Psoas muscle (tissue), 7 donors: ENCODE measurements at regions not wholly inside any gene's neighbourhood (a gene's known extent, or its start where the extent isn't known, plus 50 kb on each side); places are given as distances from the start of the nearest gene placed in this dataset.
A peak's percentile ranks its signal among the peaks of the same experiment; 100 is the strongest.
"Not testable (repeated sequence)": the region's sequence is repeated elsewhere in the genome, so short reads cannot be mapped to it uniquely, and the experiment has no call there.

Source experiments
- ATAC-seq, 4 donors: fragments of 200-7000 bp; cut with Tn5 transposase; one replicate each; pipeline ENCODE4 v1.9.1; 2020; ENCODE audit warnings: moderate library complexity in 3 of 4, mild to moderate bottlenecking in 2 of 4
- DNase-seq, 2 donors: peaks; one replicate each; pipeline ENCODE4 v3.0.0-alpha.2; 2020
- H3K27ac ChIP-seq: fragments of 200-600 bp; one replicate; pipeline ENCODE4 v1.8.0; 2022
- H3K27me3 ChIP-seq, 3 donors: fragments of 200-600 bp in 1 of 3; one replicate each; pipeline versions ENCODE4 v1.6.1 to v1.8.0; 2013 to 2022; ENCODE audit warnings: low read length in 2 of 3, mild to moderate bottlenecking in 2 of 3, moderate library complexity in 1 of 3; ENCODE audit not compliant: insufficient read depth in 3 of 3
- H3K36me3 ChIP-seq, 2 donors: fragments of 200-600 bp in 1 of 2; one replicate each; pipeline versions ENCODE4 v1.6.1 to v1.8.0; 2013 to 2022; ENCODE audit warnings: low read depth in 1 of 2, mild to moderate bottlenecking in 1 of 2, moderate library complexity in 1 of 2; ENCODE audit not compliant: insufficient read depth in 1 of 2
- H3K4me1 ChIP-seq: fragments of 200-600 bp; one replicate; pipeline ENCODE4 v1.8.0; 2022
- H3K4me3 ChIP-seq: fragments of 200-600 bp; one replicate; pipeline ENCODE4 v1.8.0; 2022; ENCODE audit warnings: mild to moderate bottlenecking
- H3K9me3 ChIP-seq: fragments of 200-600 bp; one replicate; pipeline ENCODE4 v1.8.0; 2022
- CTCF ChIP-seq: fragments of 200-600 bp; IDR thresholded peaks from one replicate; pipeline ENCODE4 v1.8.0; 2022; ENCODE audit warnings: antibody characterized with exemption
- WGBS, 3 donors: extraction: QIAGEN DNeasy Blood & Tissue Kit; methylation state at CpG; one replicate each; pipeline versions ENCODE4 v1.1.6 to v1.1.7; 2013; 5-methylcytosine and 5-hydroxymethylcytosine counted together
- intact Hi-C, 2 donors: fragments of 100-400 bp; cut with DNase I; formaldehyde crosslinking; loops; one replicate each; pipeline versions ENCODE4 v1.11.0 to v1.14.2; 2022
- donor health status: healthy with polysubstance abuse.
- donor health status: DM: no; HTN: no; CAD: no; lungs with moderate emphysema.
- donor health status: Bipolar disorder and iron deficiency.
- donor health status: healthy.
- donor health status: DM: yes; HTN: yes; CAD: no.
- donor health status: DM: no; HTN: no; CAD: no.
- donor health status: DM: yes; HTN: yes; CAD: no.

GRCh38 chr10:30686708-30687107 is 57.2 kb upstream of the LYZL2 start:
- WGBS, 3 donors, result 64 to 74% (median 66%) methylated on average over 3 of the region's 3 CpGs
- no peak overlapping the region for H3K4me3 ChIP-seq
- no peaks in the 10 kb centered on the region for H3K9me3 ChIP-seq
- H3K27ac ChIP-seq, result no peak overlapping the region
- no peaks in the 10 kb centered on the region for H3K4me1 ChIP-seq
- no peak for DNase-seq
- peaks cover 0 to 17% (median 1%) of the 10 kb centered on the region in 3 donors for H3K27me3 ChIP-seq
- intact Hi-C loops, result loop anchor here in 1 of 2 donors (10.0 kb wide), 1 partner anchor 1192 kb away; no protein-coding TSS in a partner anchor
- no peak for ATAC-seq
- TF ChIP-seq CTCF, result no peak
- H3K36me3 ChIP-seq, result no peaks in the 10 kb centered on the region

DNA sequence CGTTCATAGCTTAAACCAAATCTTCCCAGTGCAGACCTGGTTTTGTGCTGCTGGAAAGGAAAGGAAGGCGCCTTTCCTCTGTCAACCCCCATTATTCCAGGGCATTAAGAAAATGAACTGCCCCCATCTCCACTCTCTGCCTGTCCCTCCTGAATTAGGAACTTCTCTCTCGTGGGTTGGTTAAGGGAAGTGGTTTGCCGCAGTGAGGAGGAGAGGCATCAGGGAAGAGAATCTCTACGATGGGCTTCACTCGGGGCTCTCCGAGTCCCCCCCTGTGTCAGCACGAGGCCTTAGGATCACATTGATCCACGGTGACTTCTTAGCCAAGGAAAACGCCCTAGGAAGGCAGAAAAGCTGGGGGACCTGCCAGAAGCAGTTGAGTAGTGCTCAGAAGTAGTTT is 53.9 kb upstream of the LYZL2 start:
- Histone ChIP-seq H3K36me3 (no peaks in the 10 kb centered on the region), H3K27ac (no peak overlapping the region), H3K4me3 (no peak overlapping the region), H3K9me3 (no peaks in the 10 kb centered on the region), H3K27me3 (peaks cover 0 to 8% (median 0%) of the 10 kb centered on the region in 3 donors), H3K4me1 (no peaks in the 10 kb centered on the region)
- 78 to 89% (median 83%) methylated on average over 10 of the region's 10 CpGs for WGBS, 3 donors
- no peak for DNase-seq
- no peak for ATAC-seq
- intact Hi-C loops, result loop anchor here in 1 of 2 donors (10.0 kb wide), 1 partner anchor 1189 kb away; no protein-coding TSS in a partner anchor
- no peak for TF ChIP-seq CTCF

DNA sequence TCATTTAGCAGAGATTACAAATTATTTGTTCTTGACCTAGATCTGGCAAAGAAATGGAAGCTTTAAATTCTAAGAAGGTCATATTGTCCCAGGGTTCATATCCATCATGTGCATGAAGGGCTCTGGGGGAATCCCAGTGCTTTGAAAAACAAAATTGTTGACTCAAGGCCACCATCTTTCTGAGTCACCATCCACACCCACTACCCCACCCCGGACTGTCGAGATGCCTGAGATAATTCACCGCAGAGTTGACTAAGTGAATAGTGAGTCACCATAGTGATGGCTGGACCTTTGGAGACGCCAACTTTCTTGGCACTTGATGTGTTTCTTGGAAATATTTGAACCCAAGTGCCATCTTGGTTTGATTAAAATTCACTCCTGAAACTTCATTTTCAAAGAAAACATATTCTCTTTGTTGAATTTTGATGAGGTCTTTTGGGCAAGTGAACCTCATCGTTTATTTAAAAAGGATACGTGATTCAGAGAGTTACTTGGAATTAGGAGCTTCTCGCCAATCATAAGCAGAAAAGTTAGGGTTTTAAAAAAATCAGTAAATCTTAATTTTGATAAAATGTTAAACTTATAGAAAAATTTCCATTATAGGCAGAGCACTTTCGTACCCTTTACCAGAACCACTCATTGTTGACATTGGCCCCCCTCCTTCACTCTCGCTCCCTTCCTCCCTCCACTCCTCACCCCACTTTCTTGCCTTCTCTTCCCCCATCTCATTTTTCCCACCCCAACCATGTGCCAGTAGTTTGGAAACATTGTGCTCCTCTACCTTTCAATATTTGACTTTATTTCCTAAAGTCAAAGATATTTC is 53.0 kb upstream of the LYZL2 start:
- intact Hi-C loops, result loop anchor here in 1 of 2 donors (10.0 kb wide), 1 partner anchor 1188 kb away; no protein-coding TSS in a partner anchor
- ATAC-seq, result peak; percentile 36 to 69 (median 58)

GRCh38 chr10:30680908-30681307 is 51.4 kb upstream of the LYZL2 start:
- WGBS, 3 donors, result 63 to 77% (median 64%) methylated on average over 1 of the region's 1 CpG
- Histone ChIP-seq H3K9me3 (no peaks in the 10 kb centered on the region), H3K4me1 (no peaks in the 10 kb centered on the region), H3K27ac (no peak overlapping the region), H3K4me3 (no peak overlapping the region), H3K36me3 (no peaks in the 10 kb centered on the region), H3K27me3 (peaks cover 0 to 3% (median 0%) of the 10 kb centered on the region in 3 donors)
- no peak for DNase-seq
- no peak for TF ChIP-seq CTCF
- no peak for ATAC-seq
- intact Hi-C loops, result loop anchor here in 1 of 2 donors (10.0 kb wide), 1 partner anchor 1186 kb away; no protein-coding TSS in a partner anchor

More for the DNA sequence above, 53.0 kb upstream of the LYZL2 start:
- not testable (repeated sequence) for H3K4me1 ChIP-seq, H3K27ac ChIP-seq, H3K27me3 ChIP-seq, H3K9me3 ChIP-seq, H3K4me3 ChIP-seq, H3K36me3 ChIP-seq
- peak in 1 of 2 donors; percentile 33 for DNase-seq
- 64 to 74% (median 64%) methylated on average over 9 of the region's 9 CpGs for WGBS, 3 donors
